ENCODE measurements at regions not wholly inside any gene's neighbourhood (a gene's known extent, or its start where the extent isn't known, plus 50 kb on each side); places are given as distances from the start of the nearest gene placed in this dataset.
A peak's percentile ranks its signal among the peaks of the same experiment; 100 is the strongest.

GRCh38 chr6:119493980-119494379 lies 144.4 kb upstream of the MAN1A1 start (continued):
- TF ChIP-seq ARNTL (CRISPR knock-in tag; IDR thresholded peaks at IDR 0.05): no peak
- TF ChIP-seq, protein P1, sequence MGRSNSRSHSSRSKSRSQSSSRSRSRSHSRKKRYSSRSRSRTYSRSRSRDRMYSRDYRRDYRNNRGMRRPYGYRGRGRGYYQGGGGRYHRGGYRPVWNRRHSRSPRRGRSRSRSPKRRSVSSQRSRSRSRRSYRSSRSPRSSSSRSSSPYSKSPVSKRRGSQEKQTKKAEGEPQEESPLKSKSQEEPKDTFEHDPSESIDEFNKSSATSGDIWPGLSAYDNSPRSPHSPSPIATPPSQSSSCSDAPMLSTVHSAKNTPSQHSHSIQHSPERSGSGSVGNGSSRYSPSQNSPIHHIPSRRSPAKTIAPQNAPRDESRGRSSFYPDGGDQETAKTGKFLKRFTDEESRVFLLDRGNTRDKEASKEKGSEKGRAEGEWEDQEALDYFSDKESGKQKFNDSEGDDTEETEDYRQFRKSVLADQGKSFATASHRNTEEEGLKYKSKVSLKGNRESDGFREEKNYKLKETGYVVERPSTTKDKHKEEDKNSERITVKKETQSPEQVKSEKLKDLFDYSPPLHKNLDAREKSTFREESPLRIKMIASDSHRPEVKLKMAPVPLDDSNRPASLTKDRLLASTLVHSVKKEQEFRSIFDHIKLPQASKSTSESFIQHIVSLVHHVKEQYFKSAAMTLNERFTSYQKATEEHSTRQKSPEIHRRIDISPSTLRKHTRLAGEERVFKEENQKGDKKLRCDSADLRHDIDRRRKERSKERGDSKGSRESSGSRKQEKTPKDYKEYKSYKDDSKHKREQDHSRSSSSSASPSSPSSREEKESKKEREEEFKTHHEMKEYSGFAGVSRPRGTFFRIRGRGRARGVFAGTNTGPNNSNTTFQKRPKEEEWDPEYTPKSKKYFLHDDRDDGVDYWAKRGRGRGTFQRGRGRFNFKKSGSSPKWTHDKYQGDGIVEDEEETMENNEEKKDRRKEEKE (IDR thresholded peaks at IDR 0.05): no peak
- no peak for TF ChIP-seq HIVEP1 (CRISPR knock-in tag; IDR thresholded peaks at IDR 0.05)
- TF ChIP-seq HHEX (CRISPR knock-in tag; IDR thresholded peaks at IDR 0.05): peak; percentile 51; the same call in 1 of the 2 replicates
- TF ChIP-seq TOE1 (CRISPR knock-in tag; IDR thresholded peaks at IDR 0.05): no peak
- TF ChIP-seq ZNF564 (CRISPR knock-in tag; IDR thresholded peaks at IDR 0.05): no peak
- TF ChIP-seq PLSCR1 (CRISPR knock-in tag; IDR thresholded peaks at IDR 0.05; ENCODE audit: borderline replicate concordance): no peak
- TF ChIP-seq, protein P2, sequence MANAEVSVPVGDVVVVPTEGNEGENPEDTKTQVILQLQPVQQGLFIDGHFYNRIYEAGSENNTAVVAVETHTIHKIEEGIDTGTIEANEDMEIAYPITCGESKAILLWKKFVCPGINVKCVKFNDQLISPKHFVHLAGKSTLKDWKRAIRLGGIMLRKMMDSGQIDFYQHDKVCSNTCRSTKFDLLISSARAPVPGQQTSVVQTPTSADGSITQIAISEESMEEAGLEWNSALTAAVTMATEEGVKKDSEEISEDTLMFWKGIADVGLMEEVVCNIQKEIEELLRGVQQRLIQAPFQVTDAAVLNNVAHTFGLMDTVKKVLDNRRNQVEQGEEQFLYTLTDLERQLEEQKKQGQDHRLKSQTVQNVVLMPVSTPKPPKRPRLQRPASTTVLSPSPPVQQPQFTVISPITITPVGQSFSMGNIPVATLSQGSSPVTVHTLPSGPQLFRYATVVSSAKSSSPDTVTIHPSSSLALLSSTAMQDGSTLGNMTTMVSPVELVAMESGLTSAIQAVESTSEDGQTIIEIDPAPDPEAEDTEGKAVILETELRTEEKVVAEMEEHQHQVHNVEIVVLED (CRISPR knock-in tag; IDR thresholded peaks at IDR 0.05; ENCODE audit: borderline replicate concordance): no peak
- TF ChIP-seq ZNF563 (CRISPR knock-in tag; IDR thresholded peaks at IDR 0.05): no peak
- no peak for TF ChIP-seq AGO2 (optimal IDR thresholded peaks at IDR 0.05; ENCODE audit: low read depth, low read length)
- TF ChIP-seq, protein P3, sequence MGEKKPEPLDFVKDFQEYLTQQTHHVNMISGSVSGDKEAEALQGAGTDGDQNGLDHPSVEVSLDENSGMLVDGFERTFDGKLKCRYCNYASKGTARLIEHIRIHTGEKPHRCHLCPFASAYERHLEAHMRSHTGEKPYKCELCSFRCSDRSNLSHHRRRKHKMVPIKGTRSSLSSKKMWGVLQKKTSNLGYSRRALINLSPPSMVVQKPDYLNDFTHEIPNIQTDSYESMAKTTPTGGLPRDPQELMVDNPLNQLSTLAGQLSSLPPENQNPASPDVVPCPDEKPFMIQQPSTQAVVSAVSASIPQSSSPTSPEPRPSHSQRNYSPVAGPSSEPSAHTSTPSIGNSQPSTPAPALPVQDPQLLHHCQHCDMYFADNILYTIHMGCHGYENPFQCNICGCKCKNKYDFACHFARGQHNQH (CRISPR knock-in tag; IDR thresholded peaks at IDR 0.05): peak; percentile 60
- no peak for TF ChIP-seq ZMYM4 (CRISPR knock-in tag; IDR thresholded peaks at IDR 0.05)
- TF ChIP-seq ZNF354B (CRISPR knock-in tag; IDR thresholded peaks at IDR 0.05): no peak
- TF ChIP-seq ETV5 (CRISPR knock-in tag; IDR thresholded peaks at IDR 0.05; ENCODE audit: borderline replicate concordance): peak; percentile 91; the same call in 1 of the 2 replicates
- TF ChIP-seq FOXA3 (CRISPR knock-in tag; IDR thresholded peaks at IDR 0.05): peak; percentile 72
- TF ChIP-seq KDM4B (CRISPR knock-in tag; IDR thresholded peaks at IDR 0.05): 0 out of 2 replicates have a peak, but pooled peaks have one; percentile 37
- TF ChIP-seq ZNF619 (CRISPR knock-in tag; IDR thresholded peaks at IDR 0.05): no peak
- no peak for TF ChIP-seq DNMT1 (CRISPR knock-in tag; IDR thresholded peaks at IDR 0.05)
- no peak for TF ChIP-seq GABPA (IDR thresholded peaks at IDR 0.05; ENCODE audit: low read depth, low read length)
- peak; percentile 53 for TF ChIP-seq GABPA (CRISPR knock-in tag; IDR thresholded peaks at IDR 0.05; ENCODE audit: low read depth)
- peak; percentile 98 for TF ChIP-seq SKI (IDR thresholded peaks at IDR 0.05; ENCODE audit: partially characterized antibody)
- no peak for TF ChIP-seq ZNF816 (CRISPR knock-in tag; IDR thresholded peaks at IDR 0.05; ENCODE audit: borderline replicate concordance)
- TF ChIP-seq FOXP1 (IDR thresholded peaks at IDR 0.05): no peak
- peak; percentile 73 for TF ChIP-seq FOXP1 (CRISPR knock-in tag; IDR thresholded peaks at IDR 0.05)
- TF ChIP-seq RFX3 (CRISPR knock-in tag; IDR thresholded peaks at IDR 0.05): peak; percentile 62
- no peak for TF ChIP-seq NKX3-1 (CRISPR knock-in tag; IDR thresholded peaks at IDR 0.05)
- no peak for TF ChIP-seq FOXC1 (CRISPR knock-in tag; IDR thresholded peaks at IDR 0.05; ENCODE audit: borderline replicate concordance)
